ENCODE measurements at regions not wholly inside any gene's neighbourhood (a gene's known extent, or its start where the extent isn't known, plus 50 kb on each side); places are given as distances from the start of the nearest gene placed in this dataset.

DNA sequence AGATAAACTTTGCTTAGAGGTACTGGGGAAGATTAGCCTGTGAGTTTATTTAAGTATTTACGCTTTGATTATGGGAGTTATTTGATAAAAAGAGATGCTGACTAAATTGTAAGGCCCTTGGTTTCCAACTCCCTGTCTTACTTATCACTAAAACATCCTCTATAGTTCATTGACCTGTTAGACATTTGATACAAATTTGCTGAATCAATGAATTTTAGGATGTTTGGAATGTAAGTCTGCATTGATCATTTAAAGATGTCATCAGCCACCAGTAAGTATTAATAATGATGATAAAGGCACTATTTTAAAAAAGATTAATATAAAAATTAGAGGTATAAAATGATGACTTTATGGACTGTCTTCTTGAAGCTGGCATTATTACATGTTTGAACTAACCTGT, 340.6 kb downstream of the SPRY1 start:
- DNase-seq, result no peak
- WGBS, 3 donors, result 93 to 98% (median 95%) methylated on average over 1 of the region's 1 CpG
- ATAC-seq, result no peak
- H3K27ac ChIP-seq, result no peak overlapping the region
- TF ChIP-seq, protein P1, sequence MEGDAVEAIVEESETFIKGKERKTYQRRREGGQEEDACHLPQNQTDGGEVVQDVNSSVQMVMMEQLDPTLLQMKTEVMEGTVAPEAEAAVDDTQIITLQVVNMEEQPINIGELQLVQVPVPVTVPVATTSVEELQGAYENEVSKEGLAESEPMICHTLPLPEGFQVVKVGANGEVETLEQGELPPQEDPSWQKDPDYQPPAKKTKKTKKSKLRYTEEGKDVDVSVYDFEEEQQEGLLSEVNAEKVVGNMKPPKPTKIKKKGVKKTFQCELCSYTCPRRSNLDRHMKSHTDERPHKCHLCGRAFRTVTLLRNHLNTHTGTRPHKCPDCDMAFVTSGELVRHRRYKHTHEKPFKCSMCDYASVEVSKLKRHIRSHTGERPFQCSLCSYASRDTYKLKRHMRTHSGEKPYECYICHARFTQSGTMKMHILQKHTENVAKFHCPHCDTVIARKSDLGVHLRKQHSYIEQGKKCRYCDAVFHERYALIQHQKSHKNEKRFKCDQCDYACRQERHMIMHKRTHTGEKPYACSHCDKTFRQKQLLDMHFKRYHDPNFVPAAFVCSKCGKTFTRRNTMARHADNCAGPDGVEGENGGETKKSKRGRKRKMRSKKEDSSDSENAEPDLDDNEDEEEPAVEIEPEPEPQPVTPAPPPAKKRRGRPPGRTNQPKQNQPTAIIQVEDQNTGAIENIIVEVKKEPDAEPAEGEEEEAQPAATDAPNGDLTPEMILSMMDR (IDR thresholded peaks at IDR 0.05), result no peak
- H3K27me3 ChIP-seq (ENCODE audit: insufficient read depth in 3 of 3, low read length in 2 of 3), result no peaks in the 10 kb centered on the region
- no peaks in the 10 kb centered on the region for H3K36me3 ChIP-seq (ENCODE audit: insufficient read depth in 1 of 2, low read depth in 1 of 2)
- no peak overlapping the region for H3K4me3 ChIP-seq
- intact Hi-C loops (cut with DNase I), result no loop called here
- no peaks in the 10 kb centered on the region for H3K4me1 ChIP-seq
- no peaks in the 10 kb centered on the region for H3K9me3 ChIP-seq

GRCh38 chr4:123739806-123740205, 343.2 kb downstream of the SPRY1 start:
- no peak for ATAC-seq

GRCh38 chr4:123740236-123740635, 343.6 kb downstream of the SPRY1 start:
- Histone ChIP-seq H3K27me3 (ENCODE audit: insufficient read depth in 3 of 3, low read length in 2 of 3) (no peaks in the 10 kb centered on the region), H3K27ac (no peak overlapping the region)
- WGBS, 3 donors, result 77 to 79% (median 79%) methylated on average over 3 of the region's 3 CpGs

More at GRCh38 chr4:123739806-123740205, 343.2 kb downstream of the SPRY1 start:
- peaks cover 3% of the 10 kb centered on the region for H3K4me1 ChIP-seq
- no peak overlapping the region for H3K27ac ChIP-seq
- 88 to 96% (median 91%) methylated on average over 4 of the region's 4 CpGs for WGBS, 3 donors
- intact Hi-C loops (cut with DNase I), result no loop called here
- TF ChIP-seq, protein P1 (IDR thresholded peaks at IDR 0.05), result no peak
- H3K9me3 ChIP-seq, result no peaks in the 10 kb centered on the region
- no peak for DNase-seq
- H3K27me3 ChIP-seq (ENCODE audit: insufficient read depth in 3 of 3, low read length in 2 of 3), result no peaks in the 10 kb centered on the region
- H3K36me3 ChIP-seq (ENCODE audit: insufficient read depth in 1 of 2, low read depth in 1 of 2), result no peaks in the 10 kb centered on the region
- no peak overlapping the region for H3K4me3 ChIP-seq

GRCh38 chr4:123741906-123742305, 345.3 kb downstream of the SPRY1 start:
- TF ChIP-seq, protein P1 (IDR thresholded peaks at IDR 0.05), result no peak
- no peaks in the 10 kb centered on the region for H3K9me3 ChIP-seq
- DNase-seq (no peak), ATAC-seq (no peak)
- WGBS, 3 donors, result 54 to 62% (median 60%) methylated on average over 2 of the region's 2 CpGs
- H3K27me3 ChIP-seq (ENCODE audit: insufficient read depth in 3 of 3, low read length in 2 of 3), result no peaks in the 10 kb centered on the region
- H3K36me3 ChIP-seq (ENCODE audit: insufficient read depth in 1 of 2, low read depth in 1 of 2), result no peaks in the 10 kb centered on the region
- H3K27ac ChIP-seq, result no peak overlapping the region
- intact Hi-C loops (cut with DNase I), result no loop called here
- peaks cover 6% of the 10 kb centered on the region for H3K4me1 ChIP-seq
- no peak overlapping the region for H3K4me3 ChIP-seq

More at GRCh38 chr4:123740236-123740635, 343.6 kb downstream of the SPRY1 start:
- DNase-seq (no peak), ATAC-seq (no peak)
- Histone ChIP-seq H3K4me3 (no peak overlapping the region), H3K9me3 (no peaks in the 10 kb centered on the region), H3K4me1 (peaks cover 6% of the 10 kb centered on the region), H3K36me3 (ENCODE audit: insufficient read depth in 1 of 2, low read depth in 1 of 2) (no peaks in the 10 kb centered on the region)
- intact Hi-C loops (cut with DNase I), result no loop called here
- TF ChIP-seq, protein P1 (IDR thresholded peaks at IDR 0.05), result no peak

DNA sequence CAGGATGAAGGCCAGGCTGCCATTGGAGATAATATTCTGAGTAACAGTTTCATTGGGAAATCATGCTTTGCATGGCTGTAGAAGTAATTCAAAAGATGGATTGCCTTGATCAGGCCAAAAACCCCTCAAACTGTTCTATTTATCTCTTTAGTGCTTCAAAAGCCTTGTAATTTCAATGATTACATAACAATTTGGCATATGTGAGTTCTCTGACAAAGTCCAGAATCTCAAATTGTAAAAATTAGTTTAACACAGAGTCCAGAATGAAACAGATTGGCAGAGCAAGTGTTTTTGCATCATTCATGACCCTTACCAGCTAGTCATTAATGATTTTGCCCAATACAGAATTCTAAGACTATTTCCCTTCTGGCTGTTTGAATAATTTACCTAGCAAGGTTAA, 347.3 kb downstream of the SPRY1 start:
- peaks cover 7% of the 10 kb centered on the region for H3K4me1 ChIP-seq
- TF ChIP-seq, protein P1 (IDR thresholded peaks at IDR 0.05), result no peak
- H3K27me3 ChIP-seq (ENCODE audit: insufficient read depth in 3 of 3, low read length in 2 of 3), result no peaks in the 10 kb centered on the region
- H3K9me3 ChIP-seq, result no peaks in the 10 kb centered on the region
- DNase-seq (no peak), ATAC-seq (no peak)
- H3K4me3 ChIP-seq, result no peak overlapping the region
- intact Hi-C loops (cut with DNase I), result no loop called here
- H3K27ac ChIP-seq, result no peak overlapping the region
- H3K36me3 ChIP-seq (ENCODE audit: insufficient read depth in 1 of 2, low read depth in 1 of 2), result no peaks in the 10 kb centered on the region

Data from psoas muscle (tissue), 7 donors.